HG03175 (cell line): ENCODE measurements at regions not wholly inside any gene's neighbourhood (a gene's known extent, or its start where the extent isn't known, plus 50 kb on each side); places are given as distances from the start of the nearest gene placed in this dataset.
"Not testable (repeated sequence)": the region's sequence is repeated elsewhere in the genome, so short reads cannot be mapped to it uniquely, and the experiment has no call there.

Experiments
- ATAC-seq: cut with Tn5 transposase; IDR thresholded peaks from one replicate; pipeline ENCODE4 v1.9.1; 2021; ENCODE audit warnings: mild to moderate bottlenecking, moderate library complexity; ENCODE audit not compliant: unreplicated experiment

DNA sequence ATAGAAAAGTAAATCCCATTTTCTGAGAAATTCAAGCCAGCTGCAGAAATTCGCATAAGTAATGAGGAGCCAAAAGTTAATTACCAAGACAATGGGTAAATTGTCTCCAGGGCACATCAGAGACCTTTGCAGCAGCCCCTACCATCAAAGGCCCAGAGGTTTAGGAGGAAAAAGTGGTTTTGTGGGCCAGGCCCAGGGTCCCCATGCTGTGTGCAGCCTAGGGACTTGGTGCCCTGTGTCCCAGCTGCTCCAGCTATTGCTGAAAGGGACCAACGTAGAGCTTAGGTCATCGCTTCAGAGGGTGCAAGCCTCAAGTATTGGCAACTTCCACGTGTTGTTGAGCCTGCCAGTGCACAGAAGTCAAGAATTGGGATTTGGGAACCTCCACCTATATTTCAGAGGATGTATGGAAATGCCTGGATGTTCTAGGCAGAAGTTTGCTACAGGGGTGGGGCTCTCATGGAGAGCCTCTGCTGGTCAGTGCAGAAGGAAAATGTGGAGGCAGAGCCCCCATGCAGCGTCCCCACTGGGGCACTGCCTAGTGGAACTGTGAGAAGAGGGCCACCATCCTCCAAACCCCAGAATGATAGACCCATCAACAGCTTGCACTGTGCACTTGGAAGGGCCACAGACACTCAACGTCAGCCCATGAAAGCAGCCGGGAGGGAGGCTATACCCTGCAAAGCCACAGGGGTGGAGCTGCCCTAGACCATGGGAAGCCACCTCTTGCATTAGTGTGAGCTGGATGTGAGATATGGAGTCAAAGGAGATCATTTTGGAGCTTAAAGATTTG, 731.3 kb upstream of the GRAMD2B start:
- not testable (repeated sequence) for ATAC-seq

DNA sequence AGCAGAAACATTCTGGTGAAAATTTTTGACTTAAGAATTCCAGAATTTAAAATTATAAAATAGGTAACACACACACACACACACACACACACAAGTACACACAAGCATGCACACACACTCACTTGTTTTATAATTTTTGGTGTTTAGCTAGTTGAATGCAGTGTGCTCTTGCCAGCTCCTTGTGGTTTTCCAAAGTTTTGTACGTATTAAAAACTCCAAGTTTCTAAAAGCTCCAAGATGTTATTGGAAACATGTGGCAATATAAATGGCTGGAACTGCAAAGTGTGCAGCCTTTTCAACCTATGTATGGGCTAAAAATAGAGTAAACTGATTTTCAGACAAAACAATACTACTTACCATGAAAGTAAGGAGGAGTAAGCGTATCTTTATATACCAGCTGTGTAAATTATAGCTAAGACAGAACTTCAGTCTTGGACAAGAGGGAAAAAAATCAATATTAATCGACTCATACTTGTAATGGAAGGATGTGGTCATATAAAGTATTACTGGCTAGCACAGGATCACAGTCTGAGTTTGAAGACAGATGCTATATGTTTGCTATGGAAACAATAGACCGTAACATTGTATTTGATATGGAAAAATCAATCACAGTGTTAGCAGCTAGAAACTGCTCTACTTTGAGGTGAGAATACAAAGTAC, 727.1 kb upstream of the GRAMD2B start:
- no peak for ATAC-seq

DNA sequence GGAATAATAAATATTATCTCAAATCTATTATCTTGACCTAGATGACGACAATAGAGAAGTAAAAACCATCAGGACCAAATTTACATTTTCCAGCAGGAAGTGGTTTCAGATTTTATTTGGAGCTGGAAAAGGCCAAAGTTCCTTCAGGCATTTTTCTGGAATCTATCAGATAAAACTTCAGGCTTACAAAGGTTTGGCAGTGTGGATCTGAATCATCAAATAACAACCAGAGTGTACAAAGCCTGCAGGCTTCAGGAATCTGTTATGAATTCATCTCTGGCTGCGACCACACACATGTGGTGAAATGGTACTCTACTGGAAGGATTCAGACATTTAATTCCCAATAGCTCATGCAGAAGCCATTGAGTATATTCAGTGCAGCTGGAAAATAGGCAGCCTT, 726.4 kb upstream of the GRAMD2B start:
- no peak for ATAC-seq

DNA sequence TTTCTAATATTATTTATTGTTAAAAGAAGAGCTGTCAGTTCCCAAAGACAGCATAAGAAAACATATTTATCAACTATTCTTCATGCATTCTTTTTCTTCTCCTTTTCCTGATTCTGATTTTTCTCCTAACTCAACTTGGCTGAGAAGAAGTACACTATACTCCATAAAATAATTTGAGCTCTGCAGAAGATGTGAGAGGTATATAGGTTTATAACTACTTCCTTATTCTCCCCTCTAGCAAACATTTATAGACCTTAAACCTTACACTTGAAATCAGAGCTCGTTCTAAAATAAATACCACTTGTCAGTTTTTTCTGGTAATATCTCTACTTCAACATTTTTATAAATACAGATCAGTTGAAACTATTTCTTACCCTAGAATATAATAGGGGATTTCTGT, 724.8 kb upstream of the GRAMD2B start:
- no peak for ATAC-seq

DNA sequence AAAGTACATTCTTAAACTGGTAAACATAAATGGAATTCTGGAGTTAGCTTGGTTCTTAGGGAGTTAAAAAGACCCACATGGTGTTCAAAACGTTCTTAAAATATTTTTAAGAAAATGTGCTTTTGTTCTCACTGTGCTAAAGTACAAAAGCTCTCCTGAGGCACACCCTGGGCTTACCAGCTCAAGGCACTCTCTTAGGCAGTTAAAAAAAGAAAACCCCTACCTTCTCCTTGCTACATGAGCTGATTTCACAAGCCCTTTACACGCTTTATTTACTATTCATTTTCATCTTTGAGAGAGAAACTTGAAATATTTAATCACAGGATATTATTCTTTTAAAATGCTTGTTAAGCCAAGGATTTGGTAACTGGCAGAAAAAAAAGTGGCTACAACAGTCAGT, 723.3 kb upstream of the GRAMD2B start:
- no peak for ATAC-seq

DNA sequence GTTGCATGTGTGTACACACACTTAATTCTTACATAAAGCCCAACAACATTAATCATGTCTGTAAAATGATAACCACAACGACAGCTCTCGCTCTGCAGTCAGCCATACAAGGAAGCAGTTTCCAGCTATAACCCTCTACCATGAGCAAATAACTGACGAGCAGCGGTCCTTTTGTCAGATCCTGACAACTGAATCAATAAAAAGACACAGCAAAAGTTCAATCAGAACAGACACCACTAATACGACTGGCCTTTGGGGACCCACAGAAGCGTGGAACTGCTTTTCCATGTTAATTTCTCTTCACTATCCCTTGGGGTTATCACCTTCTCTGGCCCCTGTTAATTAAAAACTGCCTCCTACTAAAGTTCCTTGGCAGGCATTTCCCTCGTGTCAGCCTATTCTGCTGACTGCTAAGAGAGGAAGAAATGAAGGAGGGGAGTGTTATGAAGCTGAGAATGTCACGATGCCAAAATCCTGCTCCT, 722.8 kb upstream of the GRAMD2B start:
- no peak for ATAC-seq

DNA sequence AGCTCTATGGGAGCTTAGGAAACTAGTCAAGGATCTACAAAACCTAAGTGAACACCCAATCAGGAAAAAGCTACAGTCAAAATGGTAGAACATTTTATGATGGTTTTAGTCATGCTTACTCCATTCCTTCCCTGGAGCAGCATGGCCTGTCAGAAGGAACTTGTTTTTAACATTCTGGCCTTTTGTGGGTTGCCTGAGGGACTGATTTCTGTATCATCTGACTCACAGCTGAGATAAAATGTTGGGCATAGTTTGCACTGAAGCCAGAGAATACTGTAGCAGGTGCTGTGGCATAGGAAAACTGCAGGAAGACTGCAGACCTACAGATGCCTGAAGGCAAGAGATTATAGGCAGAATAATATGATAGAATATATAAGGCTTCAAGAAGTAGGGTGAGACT, 719.6 kb upstream of the GRAMD2B start:
- ATAC-seq: no peak

DNA sequence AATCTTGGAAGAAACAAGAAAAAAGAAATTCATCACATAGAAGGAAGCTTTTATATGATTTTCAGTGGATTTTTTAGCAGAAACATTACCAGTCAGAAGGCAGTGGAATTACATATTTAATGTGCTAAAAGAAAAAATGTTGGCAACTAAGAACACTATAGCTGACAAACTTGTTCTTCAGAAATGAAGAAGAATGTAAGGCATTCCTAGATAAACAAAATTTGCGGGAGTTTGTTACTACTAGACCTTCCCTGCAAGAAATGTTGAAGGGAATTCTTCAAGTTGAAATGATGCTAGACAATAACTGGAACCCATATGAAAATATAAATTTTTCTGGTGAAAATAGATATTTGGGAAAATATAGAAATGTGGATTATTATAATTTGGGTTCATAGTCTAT, 718.3 kb upstream of the GRAMD2B start:
- no peak for ATAC-seq

DNA sequence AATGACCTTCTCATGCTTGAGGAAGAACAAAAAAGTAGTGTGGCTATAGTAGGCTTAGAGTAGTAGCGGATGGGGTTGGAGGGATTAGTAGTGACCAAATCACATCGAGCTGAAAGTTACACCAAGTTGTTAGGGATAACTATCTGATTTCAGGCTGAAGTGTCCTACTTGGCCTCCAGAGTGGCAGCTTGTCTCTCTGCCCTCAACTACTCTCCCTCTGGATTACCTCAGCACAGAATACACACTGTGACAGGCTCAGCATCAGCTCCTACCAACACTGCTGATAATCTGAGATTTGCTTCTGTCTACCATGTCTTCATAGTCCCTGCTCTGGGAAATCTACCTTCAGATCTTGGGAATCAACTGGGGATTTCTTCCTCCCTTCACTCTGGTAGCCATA, 714.6 kb upstream of the GRAMD2B start:
- no peak for ATAC-seq

DNA sequence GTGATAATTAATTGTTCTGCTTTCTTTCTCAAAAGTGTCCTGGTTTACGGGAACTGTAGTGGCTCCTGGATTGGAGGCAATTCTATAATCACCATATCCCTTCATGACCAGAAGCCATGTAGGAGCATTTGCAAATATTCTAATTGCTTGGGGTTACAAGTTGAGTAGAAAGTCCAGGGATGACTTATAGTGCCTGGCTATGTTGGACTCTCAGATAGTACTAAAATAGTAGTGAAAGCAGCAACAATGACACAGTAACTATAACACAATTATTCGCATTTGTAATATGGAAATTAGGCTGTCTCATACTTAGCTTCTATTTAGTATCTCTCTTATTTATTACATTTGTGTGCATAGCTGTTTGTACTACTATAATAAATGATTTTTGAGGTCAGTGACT, 712.5 kb upstream of the GRAMD2B start:
- ATAC-seq: no peak

DNA sequence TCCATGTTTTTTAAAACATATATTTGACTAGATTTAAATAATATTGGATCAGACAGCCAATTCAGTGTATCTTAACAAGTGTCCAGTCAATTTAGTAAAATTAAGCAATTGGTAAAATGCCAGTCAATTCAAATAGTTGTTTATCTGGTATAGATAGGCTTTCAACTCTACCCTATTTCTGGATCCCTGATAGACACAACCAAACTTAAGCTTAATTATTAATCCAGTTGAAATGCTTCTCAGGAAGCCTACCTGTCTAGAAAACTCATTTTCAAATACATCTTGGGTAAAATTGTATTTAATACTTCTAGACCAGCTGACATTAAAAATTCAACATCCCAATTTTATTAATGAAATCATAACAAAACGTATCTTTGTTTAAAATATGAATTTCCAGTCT, 710.8 kb upstream of the GRAMD2B start:
- ATAC-seq: no peak

DNA sequence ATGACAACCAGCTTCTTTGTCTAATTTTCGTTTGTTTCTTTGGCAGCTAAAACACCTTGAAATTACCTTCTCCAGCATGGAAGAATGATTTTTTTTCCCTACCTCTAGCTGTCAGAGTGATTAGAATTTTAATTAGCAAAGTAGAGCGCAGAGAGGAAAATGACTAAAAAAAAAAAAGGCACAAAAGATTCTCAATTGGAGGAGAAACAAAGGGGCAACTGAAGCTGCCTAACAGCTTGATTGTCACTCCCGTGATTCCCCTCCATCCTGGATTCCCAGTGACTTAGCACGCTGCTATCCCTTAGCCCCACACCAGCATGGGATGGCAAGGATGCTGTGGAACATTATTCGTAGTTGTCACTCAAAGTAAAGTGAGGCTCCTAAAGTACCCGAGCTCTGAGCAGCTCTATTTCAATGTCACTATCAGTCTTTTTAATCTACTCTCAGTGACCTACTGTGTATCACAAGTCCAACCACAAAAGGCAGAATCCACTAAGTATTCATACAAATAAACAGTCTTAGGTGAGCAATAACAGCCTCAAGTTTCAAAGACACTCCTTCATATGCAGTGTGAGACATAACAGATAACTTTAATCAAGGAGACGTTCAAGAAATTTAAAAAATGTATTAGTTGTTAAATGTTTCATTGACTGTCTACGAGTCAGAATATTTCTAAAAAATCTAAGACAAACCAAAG, 710.0 kb upstream of the GRAMD2B start:
- no peak for ATAC-seq

DNA sequence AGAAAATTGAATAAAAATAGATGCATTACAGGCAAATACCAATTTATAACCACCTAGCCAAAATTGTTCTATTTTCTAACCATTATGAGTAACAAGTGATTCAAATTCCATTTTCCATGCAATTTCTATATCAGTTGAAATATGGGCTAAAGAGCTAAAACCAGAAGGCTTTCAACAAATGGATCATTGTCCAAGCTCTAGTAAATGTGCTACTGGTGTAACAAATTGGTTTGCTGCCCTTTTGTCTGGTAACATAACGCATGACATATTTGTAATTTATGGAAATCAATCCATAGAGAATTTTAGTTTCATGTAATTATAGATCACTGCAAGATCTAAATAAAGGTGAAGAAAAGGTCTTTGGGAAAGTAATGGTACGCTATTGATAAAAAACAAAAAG, 708.0 kb upstream of the GRAMD2B start:
- no peak for ATAC-seq

DNA sequence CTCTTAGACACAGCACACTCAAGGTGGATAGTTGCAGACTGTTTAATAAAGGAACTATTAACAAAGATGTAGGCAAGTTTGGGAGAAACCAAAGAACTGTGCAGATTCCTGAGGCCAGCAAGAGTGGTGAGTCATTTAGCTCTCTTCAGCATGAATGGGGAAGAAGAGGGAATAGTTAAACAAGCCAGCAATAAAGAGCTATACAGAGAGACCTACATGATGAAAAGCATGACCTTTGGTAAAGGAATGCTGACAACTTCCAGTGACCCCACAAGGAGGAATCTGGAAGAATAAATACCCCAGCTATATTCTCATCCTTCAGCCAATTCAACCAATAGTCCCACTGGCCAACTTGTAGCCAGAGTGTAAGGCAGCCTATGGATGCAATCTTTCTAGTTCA, 706.0 kb upstream of the GRAMD2B start:
- ATAC-seq: no peak

DNA sequence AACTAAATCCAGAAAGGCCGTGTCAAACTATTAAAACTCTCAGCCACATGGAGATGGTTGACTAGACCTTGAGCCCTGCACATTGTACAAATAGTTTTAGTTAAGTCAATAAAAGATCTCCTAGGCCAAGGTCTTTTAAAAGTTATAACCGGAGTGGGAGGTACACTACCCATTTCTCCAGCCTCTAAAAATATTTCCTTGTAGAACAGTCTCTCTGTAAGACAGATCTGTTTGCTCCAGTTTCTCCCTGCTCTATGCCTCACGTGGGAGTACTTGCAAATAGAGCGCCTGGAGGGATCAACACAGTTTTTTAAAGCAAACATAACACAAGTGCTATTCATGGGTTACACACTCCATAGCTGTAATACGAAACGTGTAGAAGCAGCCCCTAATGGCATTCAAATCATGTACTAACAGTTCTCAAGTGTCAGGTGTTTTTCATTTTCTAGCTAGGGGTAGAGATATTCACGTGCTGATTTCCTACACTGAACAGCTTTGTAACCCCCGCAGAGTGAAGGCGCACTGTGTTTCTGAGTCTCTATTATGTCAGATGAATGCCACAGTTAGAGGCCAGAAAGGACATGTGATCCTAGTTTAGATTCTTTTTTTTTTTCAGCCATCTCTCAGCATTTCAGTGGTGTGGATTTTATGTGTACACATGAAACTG, 703.4 kb upstream of the GRAMD2B start:
- no peak for ATAC-seq

DNA sequence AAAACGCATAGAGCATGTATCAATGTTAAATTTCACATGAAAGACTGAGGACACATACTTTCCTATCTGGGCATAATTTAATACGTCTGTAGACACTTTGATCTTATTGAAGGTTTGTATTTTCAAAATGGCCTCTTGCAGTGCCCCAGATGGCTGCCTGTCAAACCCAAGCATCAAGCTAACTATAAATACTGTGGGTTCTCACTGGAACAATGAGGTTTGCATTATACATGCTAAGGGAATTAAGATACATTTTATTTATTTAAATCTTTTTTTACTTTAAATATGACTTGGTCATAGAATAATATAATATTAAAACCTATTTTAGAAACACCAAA, 702.9 kb upstream of the GRAMD2B start:
- no peak for ATAC-seq

DNA sequence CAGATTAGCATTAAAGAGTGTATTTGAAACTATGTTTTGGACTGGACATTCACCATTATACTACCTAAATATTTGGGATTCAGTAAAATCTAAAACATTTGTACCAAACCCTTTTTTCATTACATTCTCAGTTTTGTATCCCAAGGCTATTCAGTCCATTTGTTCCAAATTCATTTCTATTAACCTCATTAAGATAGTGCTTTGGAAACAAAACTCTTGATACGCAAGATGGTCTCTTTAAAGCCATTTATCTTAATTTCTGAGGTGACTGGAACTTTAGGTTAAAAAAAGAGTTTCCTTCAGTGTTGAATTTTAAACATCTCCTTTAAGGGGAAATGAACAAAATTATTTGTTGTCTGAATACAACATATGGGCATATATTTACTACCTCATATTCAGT, 702.5 kb upstream of the GRAMD2B start:
- ATAC-seq: no peak

DNA sequence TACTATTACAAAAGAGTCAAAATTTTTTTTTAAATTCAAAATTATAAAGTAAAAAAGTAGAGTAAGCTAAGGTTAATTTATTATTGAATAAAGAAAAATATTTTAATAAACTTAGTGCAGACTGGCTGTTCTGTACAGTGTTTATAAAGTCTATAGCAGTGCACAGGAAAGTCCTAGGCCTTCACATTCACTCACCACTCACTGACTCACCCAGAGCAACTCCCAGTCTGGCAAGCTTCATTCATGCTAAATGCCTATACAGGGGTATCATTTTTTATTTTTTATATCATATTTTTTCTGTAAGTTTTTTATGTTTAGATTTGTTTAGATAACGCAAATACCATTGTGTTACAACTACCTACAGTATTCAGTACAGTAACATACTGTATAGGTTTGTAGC, 700.7 kb upstream of the GRAMD2B start:
- no peak for ATAC-seq

DNA sequence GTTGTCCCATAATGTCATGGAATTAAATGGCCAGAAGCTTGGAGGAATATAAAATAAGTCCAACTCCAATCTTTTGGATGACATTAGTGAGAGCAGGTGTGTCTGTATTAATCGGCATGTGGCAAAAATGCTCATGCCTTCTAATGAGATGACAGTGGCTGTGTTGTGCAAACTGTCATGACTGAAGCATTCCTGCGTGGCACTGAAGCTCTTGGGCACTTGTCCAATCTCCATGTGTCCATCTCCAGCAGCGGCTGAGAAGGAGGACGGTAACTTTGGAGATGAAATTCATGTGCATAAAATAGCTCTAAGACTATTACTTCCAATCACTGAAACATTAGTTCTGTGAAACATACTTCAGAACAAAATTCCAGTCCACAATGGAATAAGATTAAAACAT, 697.5 kb upstream of the GRAMD2B start:
- ATAC-seq: no peak

DNA sequence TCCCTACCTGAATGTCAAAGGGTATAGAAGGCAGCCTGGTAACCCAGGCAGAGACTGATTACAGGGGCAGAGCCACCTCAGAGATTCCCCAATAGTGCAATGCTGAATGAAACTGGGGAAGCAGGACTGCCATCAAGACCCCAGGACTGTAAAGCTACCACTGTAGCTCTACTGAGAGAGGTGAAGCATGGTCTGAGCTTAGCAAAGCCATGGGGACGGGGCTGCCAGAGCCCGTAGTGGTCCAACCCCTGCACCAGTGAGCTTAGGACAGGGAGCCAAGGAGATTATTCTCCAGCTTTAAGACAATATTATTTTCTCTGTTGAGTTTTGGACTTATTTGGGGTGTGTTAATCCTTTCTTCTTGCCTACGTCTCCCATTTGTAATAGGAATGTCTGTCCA, 679.3 kb upstream of the GRAMD2B start:
- no peak for ATAC-seq

DNA sequence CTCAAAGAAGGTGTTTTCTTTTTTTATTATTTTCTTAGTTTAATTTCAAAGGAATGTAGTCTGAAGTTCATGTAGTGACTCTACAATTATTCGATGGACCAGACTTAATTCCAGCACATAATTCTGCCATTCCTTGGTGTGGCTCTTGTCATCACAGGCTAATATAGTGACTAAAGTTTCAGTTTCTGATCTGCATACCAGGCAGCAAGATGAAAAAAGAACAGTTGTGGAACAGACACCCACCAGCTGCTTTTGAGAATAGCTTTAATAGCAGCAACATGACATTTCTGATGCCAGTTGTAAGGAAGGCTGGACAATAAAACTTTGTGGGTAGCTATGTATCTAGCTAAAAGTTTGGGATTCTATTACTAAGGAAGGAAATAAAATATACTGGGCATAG, 676.3 kb upstream of the GRAMD2B start:
- ATAC-seq: no peak
